GM18951 (cell line): ENCODE measurements at regions not wholly inside any gene's neighbourhood (a gene's known extent, or its start where the extent isn't known, plus 50 kb on each side); places are given as distances from the start of the nearest gene placed in this dataset.

Experiments
- POLR2A ChIP-seq: IDR thresholded peaks from 4 replicates; pipeline ENCODE4 v1.6.1; 2011; ENCODE audit warnings: mild to moderate bottlenecking; ENCODE audit not compliant: insufficient read length, insufficient read depth; ENCODE audit errors: extremely low read depth
- in situ Hi-C: fragments of 300-500 bp; cut with MboI; formaldehyde crosslinking; loops from one replicate; pipeline ENCODE4 v1.12.0; 2022; ENCODE audit warnings: low sequenced_read_pairs, mixed read lengths, inconsistent platforms; ENCODE audit not compliant: unreplicated experiment

GRCh38 chr2:118345465-118345864 is 257.2 kb downstream of the INSIG2 start:
- no peak for TF ChIP-seq POLR2A
- in situ Hi-C loops, result no loop called here

- in situ Hi-C loops, result no loop called here
- TF ChIP-seq POLR2A, result no peak
These were observed 251.8 kb downstream of the INSIG2 start for GRCh38 chr2:118340103-118340502.

GRCh38 chr2:118339386-118339785 is 251.1 kb downstream of the INSIG2 start:
- in situ Hi-C loops, result no loop called here
- TF ChIP-seq POLR2A, result no peak

GRCh38 chr2:118333664-118334063 is 245.4 kb downstream of the INSIG2 start:
- in situ Hi-C loops, result no loop called here
- TF ChIP-seq POLR2A, result no peak

GRCh38 chr2:118325321-118325955 is 237.2 kb downstream of the INSIG2 start:
- in situ Hi-C loops, result no loop called here
- no peak for TF ChIP-seq POLR2A

GRCh38 chr2:118322406-118322805 is 234.1 kb downstream of the INSIG2 start:
- in situ Hi-C loops, result no loop called here
- no peak for TF ChIP-seq POLR2A

GRCh38 chr2:118321432-118322105 is 233.3 kb downstream of the INSIG2 start:
- TF ChIP-seq POLR2A, result no peak
- in situ Hi-C loops, result no loop called here

- TF ChIP-seq POLR2A, result no peak
- in situ Hi-C loops, result no loop called here
These were observed 232.4 kb downstream of the INSIG2 start for GRCh38 chr2:118320658-118321057.

GRCh38 chr2:118320196-118320595 is 231.9 kb downstream of the INSIG2 start:
- in situ Hi-C loops, result no loop called here

GRCh38 chr2:118319271-118319684 is 231.0 kb downstream of the INSIG2 start:
- in situ Hi-C loops, result no loop called here
- no peak for TF ChIP-seq POLR2A

More at GRCh38 chr2:118320196-118320595, 231.9 kb downstream of the INSIG2 start:
- TF ChIP-seq POLR2A, result no peak

GRCh38 chr2:118315606-118316005 is 227.3 kb downstream of the INSIG2 start:
- TF ChIP-seq POLR2A, result no peak
- in situ Hi-C loops, result no loop called here

GRCh38 chr2:118312969-118313756 is 224.9 kb downstream of the INSIG2 start:
- in situ Hi-C loops, result no loop called here
- no peak for TF ChIP-seq POLR2A

- in situ Hi-C loops, result no loop called here
- TF ChIP-seq POLR2A, result no peak
These were observed 222.6 kb downstream of the INSIG2 start for GRCh38 chr2:118310681-118311429.
